ENCODE measurements at regions not wholly inside any gene's neighbourhood (a gene's known extent, or its start where the extent isn't known, plus 50 kb on each side); places are given as distances from the start of the nearest gene placed in this dataset.
A peak's percentile ranks its signal among the peaks of the same experiment; 100 is the strongest.

- TF ChIP-seq ZNF609 (CRISPR knock-in tag; IDR thresholded peaks at IDR 0.05; ENCODE audit: borderline replicate concordance) = no peak
- TF ChIP-seq HES4 (CRISPR knock-in tag; IDR thresholded peaks at IDR 0.05; ENCODE audit: borderline replicate concordance) = no peak
Measured at GRCh38 chr5:35458824-35459207, 158.8 kb upstream of the SPEF2 start (continued).

DNA sequence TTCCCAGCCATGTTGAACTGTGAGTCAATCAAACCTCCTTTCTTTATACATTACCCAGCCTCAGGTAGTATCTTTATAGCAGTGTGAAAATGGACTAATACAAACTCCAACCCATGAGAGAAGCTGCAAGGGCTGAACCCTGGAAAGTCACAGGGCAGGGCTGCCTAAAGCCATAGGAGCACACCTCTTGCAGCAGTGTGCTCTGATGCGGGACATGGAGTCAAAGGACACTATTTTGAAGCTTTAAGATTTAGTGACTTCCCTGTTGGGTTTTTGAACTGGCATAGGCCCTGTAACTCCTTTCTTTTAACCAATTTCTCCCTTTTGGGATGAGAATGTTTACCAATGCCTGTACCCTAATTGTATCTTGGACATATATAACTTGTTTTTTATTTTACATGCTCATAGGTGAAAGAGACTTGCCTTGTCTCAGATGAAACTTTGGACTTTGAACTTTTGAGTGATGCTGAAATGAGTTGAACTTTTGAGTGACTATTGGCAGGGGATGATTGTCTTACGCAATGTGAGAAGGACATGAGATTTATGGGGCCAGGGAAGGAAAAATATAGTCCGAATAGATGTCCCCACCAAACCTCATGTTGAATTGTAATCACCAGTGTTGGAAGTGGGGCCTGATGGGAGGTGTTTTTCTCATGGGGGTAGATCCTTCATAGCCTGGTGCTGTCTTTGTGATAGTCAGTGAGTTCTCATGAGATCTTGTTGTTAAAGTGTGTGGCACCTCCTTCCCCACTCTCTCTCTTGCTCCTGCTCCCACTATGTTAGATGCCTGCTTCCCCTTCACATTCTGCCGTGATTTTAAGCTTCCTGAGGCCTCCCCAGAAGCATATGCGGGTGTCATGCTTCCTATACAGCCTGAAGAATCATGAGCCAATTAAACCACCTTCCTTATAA, 159.5 kb upstream of the SPEF2 start:
- no peak for ATAC-seq
- BruUV-seq (replicated peaks) = no TSS peak
- POLR2A ChIA-PET = no interaction called here
- TF ChIP-seq ZC3H4 (CRISPR knock-in tag; IDR thresholded peaks at IDR 0.05; ENCODE audit: borderline replicate concordance) = no peak
- TF ChIP-seq ZMYM4 (CRISPR knock-in tag; IDR thresholded peaks at IDR 0.05) = peak; percentile 50; the same call in 1 of the 2 replicates
- no peak for TF ChIP-seq NRL (CRISPR knock-in tag; IDR thresholded peaks at IDR 0.05; ENCODE audit: borderline replicate concordance)
- no peak for TF ChIP-seq PAWR (CRISPR knock-in tag; IDR thresholded peaks at IDR 0.05; ENCODE audit: borderline replicate concordance)
- TF ChIP-seq FUBP1 (CRISPR knock-in tag; IDR thresholded peaks at IDR 0.05; ENCODE audit: borderline replicate concordance) = no peak
- TF ChIP-seq NCOR1 (IDR thresholded peaks at IDR 0.05; ENCODE audit: borderline replicate concordance, low read length) = peak; percentile 55; the same call in 1 of the 2 replicates
- no peak for TF ChIP-seq ZNF431 (CRISPR knock-in tag; IDR thresholded peaks at IDR 0.05; ENCODE audit: borderline replicate concordance, low read depth)
- no peak for TF ChIP-seq KLF11 (CRISPR knock-in tag; IDR thresholded peaks at IDR 0.05)
- no peak for TF ChIP-seq DNMT3B (CRISPR knock-in tag; conservative IDR thresholded peaks at IDR 0.05)
- TF ChIP-seq RAD51 (IDR thresholded peaks at IDR 0.05; ENCODE audit: borderline replicate concordance) = no peak
- TF ChIP-seq, protein P1, sequence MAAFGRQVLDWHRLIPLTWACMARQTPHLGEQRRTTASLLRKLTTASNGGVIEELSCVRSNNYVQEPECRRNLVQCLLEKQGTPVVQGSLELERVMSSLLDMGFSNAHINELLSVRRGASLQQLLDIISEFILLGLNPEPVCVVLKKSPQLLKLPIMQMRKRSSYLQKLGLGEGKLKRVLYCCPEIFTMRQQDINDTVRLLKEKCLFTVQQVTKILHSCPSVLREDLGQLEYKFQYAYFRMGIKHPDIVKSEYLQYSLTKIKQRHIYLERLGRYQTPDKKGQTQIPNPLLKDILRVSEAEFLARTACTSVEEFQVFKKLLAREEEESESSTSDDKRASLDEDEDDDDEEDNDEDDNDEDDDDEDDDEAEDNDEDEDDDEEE (CRISPR knock-in tag; IDR thresholded peaks at IDR 0.05) = no peak

More for the DNA sequence above, 159.5 kb upstream of the SPEF2 start:
- Histone ChIP-seq H3K4me1 (ENCODE audit: insufficient read depth, low read length) (peaks cover 11% of the 10 kb centered on the region), H3K4me3 (replicated peaks in 1 of 3; ENCODE audit: insufficient read depth in 1 of 3, low read depth in 2 of 3, low read length in 3 of 3) (no peak overlapping the region), H3K27me3 (ENCODE audit: control insufficient read depth in 1 of 2, insufficient read depth in 2 of 2, low read length in 2 of 2) (no peaks in the 10 kb centered on the region), H3K9ac (ENCODE audit: insufficient read depth, low read depth, low read length) (no peak overlapping the region), H3K4me2 (ENCODE audit: low read depth, low read length) (no peak overlapping the region), H4K20me1 (ENCODE audit: insufficient read depth, low read length) (no peaks in the 10 kb centered on the region), H3K36me3 (replicated peaks in 1 of 2; ENCODE audit: control insufficient read depth in 1 of 2, insufficient read depth in 2 of 2, low read length in 2 of 2) (no peaks in the 10 kb centered on the region), H3K9me3 (ENCODE audit: low read length) (no peaks in the 10 kb centered on the region), H3K79me2 (ENCODE audit: insufficient read depth, low read length) (no peaks in the 10 kb centered on the region), H3K27ac (ENCODE audit: extremely low read length, insufficient read depth, low read length) (no peak overlapping the region), H2AFZ (ENCODE audit: low read length) (no peak overlapping the region)
- DNase-seq (ENCODE audit: low spot score) (peak; percentile 32), FAIRE-seq (no peak)
- in situ Hi-C loops (cut with HindIII; ENCODE audit: extremely low pct_ligation_motif_present, low pct_unique_long_range_greater_than_20kb) (no loop called here), intact Hi-C loops (cut with micrococcal nuclease; ENCODE audit: unreplicated experiment) (no loop called here)
- CTCF ChIA-PET (ENCODE audit: low intra/inter-chr PET ratio, low total read pairs) = no interaction called here
- 61% methylated on average over 5 of the region's 5 CpGs for WGBS (ENCODE audit: low lambda C conversion rate)

All from HepG2 (cell line).